GM19239 (cell line): ENCODE measurements at regions not wholly inside any gene's neighbourhood (a gene's known extent, or its start where the extent isn't known, plus 50 kb on each side); places are given as distances from the start of the nearest gene placed in this dataset.

Experiments used
- DNase-seq: peaks from one replicate; pipeline ENCODE4 v3.0.0; 2011; ENCODE audit warnings: low spot score; ENCODE audit not compliant: insufficient read length
- FAIRE-seq: peaks from 2 replicates; lab custom pipeline; 2011; peaks lifted over from hg19 to GRCh38; lab: Jason Lieb, UNC

- no peak for DNase-seq
- FAIRE-seq = no peak
Measured at GRCh38 chr1:29901624-29902325, 665.5 kb downstream of the PTPRU start.

GRCh38 chr1:29900712-29901111 lies 664.4 kb downstream of the PTPRU start:
- DNase-seq (no peak), FAIRE-seq (no peak)

- DNase-seq = no peak
- no peak for FAIRE-seq
Measured at GRCh38 chr1:29900104-29900679, 663.9 kb downstream of the PTPRU start.

GRCh38 chr1:29896791-29897714 lies 660.7 kb downstream of the PTPRU start:
- DNase-seq (no peak), FAIRE-seq (no peak)

GRCh38 chr1:29896300-29896699 lies 660.0 kb downstream of the PTPRU start:
- DNase-seq (no peak), FAIRE-seq (no peak)

- no peak for FAIRE-seq
- no peak for DNase-seq
Measured at GRCh38 chr1:29895201-29895600, 658.9 kb downstream of the PTPRU start.

- FAIRE-seq = no peak
- no peak for DNase-seq
Measured at GRCh38 chr1:29894311-29894710, 658.0 kb downstream of the PTPRU start.

- DNase-seq (no peak), FAIRE-seq (no peak)
Measured at GRCh38 chr1:29893806-29894205, 657.5 kb downstream of the PTPRU start.

- DNase-seq (no peak), FAIRE-seq (no peak)
Measured at GRCh38 chr1:29893046-29893723, 656.9 kb downstream of the PTPRU start.

GRCh38 chr1:29892247-29892646 lies 655.9 kb downstream of the PTPRU start:
- FAIRE-seq = no peak
- DNase-seq = no peak

- DNase-seq = no peak
- FAIRE-seq = no peak
Measured at GRCh38 chr1:29890201-29890959, 654.1 kb downstream of the PTPRU start.

GRCh38 chr1:29889776-29890175 lies 653.5 kb downstream of the PTPRU start:
- DNase-seq = no peak
- no peak for FAIRE-seq

- FAIRE-seq (no peak), DNase-seq (no peak)
Measured at GRCh38 chr1:29884740-29885139, 648.4 kb downstream of the PTPRU start.

GRCh38 chr1:29883986-29884385 lies 647.7 kb downstream of the PTPRU start:
- FAIRE-seq = no peak

GRCh38 chr1:29883411-29883832 lies 647.1 kb downstream of the PTPRU start:
- DNase-seq (no peak), FAIRE-seq (no peak)

More at GRCh38 chr1:29883986-29884385, 647.7 kb downstream of the PTPRU start:
- DNase-seq = no peak

GRCh38 chr1:29880556-29880955 lies 644.2 kb downstream of the PTPRU start:
- FAIRE-seq (no peak), DNase-seq (no peak)

GRCh38 chr1:29879217-29879616 lies 642.9 kb downstream of the PTPRU start:
- no peak for FAIRE-seq
- DNase-seq = no peak

- no peak for FAIRE-seq
- DNase-seq = no peak
Measured at GRCh38 chr1:29878501-29878900, 642.2 kb downstream of the PTPRU start.

- no peak for FAIRE-seq
- no peak for DNase-seq
Measured at GRCh38 chr1:29876902-29877301, 640.6 kb downstream of the PTPRU start.

GRCh38 chr1:29876441-29876840 lies 640.1 kb downstream of the PTPRU start:
- FAIRE-seq (no peak), DNase-seq (no peak)
